NB4 (cell line): ENCODE measurements at regions not wholly inside any gene's neighbourhood (a gene's known extent, or its start where the extent isn't known, plus 50 kb on each side); places are given as distances from the start of the nearest gene placed in this dataset.

Experiments
- DNase-seq: peaks from one replicate; pipeline ENCODE4 v3.0.0; 2010; ENCODE audit warnings: low read depth
- H3K4me3 ChIP-seq: one replicate; pipeline ENCODE4 v1.5.1; 2011; ENCODE audit warnings: mild to moderate bottlenecking, low read depth, low read length, moderate library complexity
- MAX ChIP-seq: IDR thresholded peaks from 2 replicates; pipeline ENCODE4 v1.6.1; 2011; ENCODE audit warnings: low read depth, low read length
- MYC ChIP-seq: IDR thresholded peaks from 2 replicates; pipeline ENCODE4 v1.6.1; 2011; ENCODE audit warnings: low read depth, low read length
- POLR2A ChIP-seq: IDR thresholded peaks from 2 replicates; pipeline ENCODE4 v1.6.1; 2011; ENCODE audit warnings: mild to moderate bottlenecking; ENCODE audit not compliant: insufficient read length; ENCODE audit errors: extremely low read depth
- TF ChIP-seq, protein P1 (sequence below): IDR thresholded peaks from one replicate; pipeline ENCODE4 v1.5.1; 2012; ENCODE audit warnings: low read depth, low read length

DNA sequence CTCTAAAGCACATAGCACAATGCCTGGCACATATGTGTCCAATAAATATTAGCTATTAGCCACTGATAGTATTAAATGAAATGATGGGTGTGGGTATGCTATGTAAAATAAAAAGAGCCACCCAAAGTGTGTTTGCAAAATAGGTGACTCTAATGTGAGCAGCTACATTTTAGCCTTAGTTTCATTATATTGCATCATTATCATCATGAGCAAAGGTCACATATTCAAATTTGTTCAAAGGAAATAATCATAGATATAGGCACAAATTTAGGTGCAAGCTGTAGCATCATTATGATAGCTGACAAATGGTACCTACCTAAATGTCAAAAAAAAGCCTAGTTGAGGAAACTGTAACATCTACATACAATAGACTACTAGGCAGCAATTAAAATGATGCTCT, 373.9 kb upstream of the FGF13 start:
- TF ChIP-seq POLR2A, result no peak
- no peak for TF ChIP-seq MAX
- TF ChIP-seq, protein P1, sequence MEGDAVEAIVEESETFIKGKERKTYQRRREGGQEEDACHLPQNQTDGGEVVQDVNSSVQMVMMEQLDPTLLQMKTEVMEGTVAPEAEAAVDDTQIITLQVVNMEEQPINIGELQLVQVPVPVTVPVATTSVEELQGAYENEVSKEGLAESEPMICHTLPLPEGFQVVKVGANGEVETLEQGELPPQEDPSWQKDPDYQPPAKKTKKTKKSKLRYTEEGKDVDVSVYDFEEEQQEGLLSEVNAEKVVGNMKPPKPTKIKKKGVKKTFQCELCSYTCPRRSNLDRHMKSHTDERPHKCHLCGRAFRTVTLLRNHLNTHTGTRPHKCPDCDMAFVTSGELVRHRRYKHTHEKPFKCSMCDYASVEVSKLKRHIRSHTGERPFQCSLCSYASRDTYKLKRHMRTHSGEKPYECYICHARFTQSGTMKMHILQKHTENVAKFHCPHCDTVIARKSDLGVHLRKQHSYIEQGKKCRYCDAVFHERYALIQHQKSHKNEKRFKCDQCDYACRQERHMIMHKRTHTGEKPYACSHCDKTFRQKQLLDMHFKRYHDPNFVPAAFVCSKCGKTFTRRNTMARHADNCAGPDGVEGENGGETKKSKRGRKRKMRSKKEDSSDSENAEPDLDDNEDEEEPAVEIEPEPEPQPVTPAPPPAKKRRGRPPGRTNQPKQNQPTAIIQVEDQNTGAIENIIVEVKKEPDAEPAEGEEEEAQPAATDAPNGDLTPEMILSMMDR, result no peak
- TF ChIP-seq MYC, result no peak
- no peak for DNase-seq
- H3K4me3 ChIP-seq, result no peak overlapping the region

GRCh38 chrX:139083191-139083590, 371.7 kb upstream of the FGF13 start:
- TF ChIP-seq MYC, result no peak
- TF ChIP-seq, protein P1, result no peak
- TF ChIP-seq POLR2A, result no peak
- no peak for TF ChIP-seq MAX
- H3K4me3 ChIP-seq, result no peak overlapping the region
- no peak for DNase-seq

DNA sequence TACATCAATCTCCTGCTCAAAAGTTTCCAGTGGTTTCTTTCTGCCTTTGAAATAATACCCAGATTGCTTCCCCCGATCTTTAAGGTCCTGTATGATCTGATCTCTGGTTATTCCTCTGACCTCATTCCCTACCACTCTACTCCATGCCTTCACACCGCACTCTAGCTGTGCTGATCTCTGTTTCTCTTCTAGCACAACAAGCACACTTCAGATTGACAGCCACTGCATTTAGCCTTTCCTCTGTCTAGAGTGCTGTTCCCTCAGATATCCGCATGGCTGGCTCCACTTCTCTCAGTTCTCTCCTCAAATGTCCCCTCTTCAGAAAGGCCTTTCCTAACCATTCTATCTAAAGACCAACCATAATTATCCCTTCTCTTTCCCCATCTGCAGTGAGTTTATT, 370.4 kb upstream of the FGF13 start:
- no peak for TF ChIP-seq MYC
- no peak for TF ChIP-seq POLR2A
- TF ChIP-seq, protein P1, result no peak
- TF ChIP-seq MAX, result no peak
- no peak for DNase-seq
- H3K4me3 ChIP-seq, result no peak overlapping the region

DNA sequence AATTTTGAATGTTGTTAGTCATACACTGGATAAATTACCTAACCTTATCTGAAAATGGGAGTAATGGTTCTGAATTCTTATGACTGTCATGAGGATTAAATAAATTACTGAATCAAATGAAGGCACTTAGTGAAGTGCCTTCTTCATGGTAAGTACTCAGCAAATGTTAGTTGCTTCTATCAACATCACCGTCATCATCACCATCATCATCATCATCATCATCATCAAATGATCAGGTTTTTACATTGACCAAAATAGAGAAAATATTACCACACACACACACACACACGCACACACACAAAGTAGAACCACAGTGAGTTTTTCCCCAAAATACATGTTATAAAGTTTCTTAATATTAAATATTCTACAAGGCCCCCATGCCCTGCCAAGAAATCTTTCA, 368.3 kb upstream of the FGF13 start:
- TF ChIP-seq MYC, result no peak
- TF ChIP-seq, protein P1, result no peak
- TF ChIP-seq MAX, result no peak
- TF ChIP-seq POLR2A, result no peak
- no peak for DNase-seq
- H3K4me3 ChIP-seq, result no peak overlapping the region

DNA sequence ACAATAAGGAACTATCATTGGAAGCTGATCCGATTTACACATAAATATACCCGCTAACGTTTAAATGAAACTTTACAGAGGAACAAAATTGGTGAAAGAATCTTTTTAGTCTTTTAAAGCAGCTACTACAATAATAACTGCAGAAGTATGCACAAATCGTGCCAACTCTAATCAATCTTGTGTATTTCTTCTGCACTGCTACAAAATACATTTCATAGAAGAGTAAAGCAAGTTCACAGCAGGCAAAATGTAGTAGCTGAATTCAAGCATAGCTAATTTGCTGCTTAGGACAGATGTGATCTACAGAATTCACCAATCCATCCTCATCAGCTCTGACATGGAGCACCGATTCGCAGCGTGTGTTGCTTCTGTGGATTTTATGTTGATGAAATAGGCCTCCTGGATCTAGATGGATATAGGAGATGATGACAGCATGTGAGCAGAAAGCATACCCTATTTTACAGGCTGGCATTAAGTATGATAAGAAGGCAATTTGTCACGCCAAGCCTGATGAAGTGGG, 367.3 kb upstream of the FGF13 start:
- no peak overlapping the region for H3K4me3 ChIP-seq
- DNase-seq, result no peak
- TF ChIP-seq MYC (no peak), POLR2A (no peak)

GRCh38 chrX:139078342-139078741, 366.8 kb upstream of the FGF13 start:
- TF ChIP-seq MAX (no peak), POLR2A (no peak), MYC (no peak)
- TF ChIP-seq, protein P1, result no peak
- H3K4me3 ChIP-seq, result no peak overlapping the region
- DNase-seq, result no peak
